ENCODE measurements at regions not wholly inside any gene's neighbourhood (a gene's known extent, or its start where the extent isn't known, plus 50 kb on each side); places are given as distances from the start of the nearest gene placed in this dataset.

GRCh38 chr16:85402910-85403692, 210.0 kb upstream of the GSE1 start:
- TF ChIP-seq EZH2 (IDR thresholded peaks at IDR 0.05; ENCODE audit: insufficient read depth, poor library complexity, severe bottlenecking), result no peak
- no peak for TF ChIP-seq EZH2phosphoT487 (IDR thresholded peaks at IDR 0.05; ENCODE audit: insufficient read depth, low read depth)
